Activated CD4-positive, alpha-beta memory T cell treated with anti-CD3 and anti-CD28 coated beads, Interleukin-2, amount 10 ng/mL, durations not matched to agents 7 days and 5 days (primary cell): ENCODE measurements at regions not wholly inside any gene's neighbourhood (a gene's known extent, or its start where the extent isn't known, plus 50 kb on each side); places are given as distances from the start of the nearest gene placed in this dataset.

Experiments used
- CTCF ChIA-PET: fragments of 350-600 bp; sonication (Branson Sonifier 250); formaldehyde crosslinking; loops from one replicate; lab custom pipeline; 2021; ENCODE audit warnings: antibody characterized with exemption, inconsistent platforms; lab: Charles Lee
- POLR2A ChIA-PET: fragments of 350-600 bp; sonication (Branson Sonifier 250); formaldehyde crosslinking; loops from one replicate; lab custom pipeline; 2021; ENCODE audit warnings: antibody characterized with exemption; lab: Charles Lee
- DNase-seq: peaks from one replicate; pipeline ENCODE4 v3.0.0-alpha.2; 2020
- H3K27ac Mint-ChIP-seq: one replicate; pipeline ENCODE4 v1.8.0; 2021; ENCODE audit warnings: mild to moderate bottlenecking, mixed read lengths
- H3K27me3 Mint-ChIP-seq: one replicate; pipeline ENCODE4 v1.8.0; 2021; ENCODE audit warnings: mixed read lengths
- H3K36me3 Mint-ChIP-seq: one replicate; pipeline ENCODE4 v1.8.0; 2021; ENCODE audit warnings: low read depth, mixed read lengths
- H3K4me1 Mint-ChIP-seq: one replicate; pipeline ENCODE4 v1.8.0; 2021; ENCODE audit warnings: mixed read lengths
- H3K4me3 Mint-ChIP-seq: one replicate; pipeline ENCODE4 v1.8.0; 2021; ENCODE audit warnings: mild to moderate bottlenecking, mixed read lengths
- H3K9me3 Mint-ChIP-seq: one replicate; pipeline ENCODE4 v1.8.0; 2021; ENCODE audit warnings: mixed read lengths

DNA sequence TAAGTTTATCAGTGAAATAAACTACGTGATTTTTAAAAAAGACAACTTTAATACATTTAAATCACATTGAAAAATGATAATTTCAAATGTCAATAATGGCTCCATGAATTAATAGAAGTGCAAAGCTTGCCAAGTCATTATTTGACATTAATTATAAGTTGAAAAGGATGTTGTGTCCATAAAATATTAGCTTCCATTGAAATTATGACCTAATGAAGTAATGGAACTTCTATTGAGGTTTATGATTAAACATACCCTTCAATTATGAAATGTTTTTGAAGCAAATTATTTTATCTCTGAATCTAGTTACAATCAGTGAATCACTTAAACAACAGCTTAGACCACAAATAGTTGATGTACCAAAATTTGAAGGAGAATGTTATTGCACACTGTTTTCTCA is 144.2 kb downstream of the SLITRK6 start:
- peaks cover 3% of the 10 kb centered on the region for H3K9me3 Mint-ChIP-seq
- CTCF ChIA-PET: no interaction called here
- no peak for DNase-seq
- POLR2A ChIA-PET: no interaction called here
- H3K4me1 Mint-ChIP-seq: no peaks in the 10 kb centered on the region
- H3K27ac Mint-ChIP-seq: no peak overlapping the region
- H3K27me3 Mint-ChIP-seq: no peaks in the 10 kb centered on the region
- H3K4me3 Mint-ChIP-seq: no peak overlapping the region
- no peaks in the 10 kb centered on the region for H3K36me3 Mint-ChIP-seq

DNA sequence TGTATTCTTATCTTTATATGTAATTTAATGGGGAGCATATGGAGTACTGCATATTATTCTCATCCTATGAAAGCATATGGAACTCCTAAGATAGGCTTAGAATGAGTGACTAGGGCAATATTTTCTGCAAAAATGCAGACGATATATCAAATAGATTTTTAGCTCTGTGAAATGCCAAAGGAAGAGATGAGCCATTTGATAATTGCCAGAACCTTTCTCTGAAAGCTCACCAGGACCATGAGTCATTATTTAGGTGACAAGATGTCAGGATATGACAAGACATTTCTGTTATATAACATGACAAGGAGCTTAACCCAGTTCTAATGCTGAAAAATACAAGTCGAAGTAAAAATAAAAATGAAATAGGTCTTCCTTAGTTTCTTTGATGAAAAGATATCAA is 145.0 kb downstream of the SLITRK6 start:
- Mint-ChIP-seq H3K9me3 (peaks cover 3% of the 10 kb centered on the region), H3K27me3 (no peaks in the 10 kb centered on the region), H3K4me3 (no peak overlapping the region), H3K36me3 (no peaks in the 10 kb centered on the region), H3K27ac (no peak overlapping the region), H3K4me1 (no peaks in the 10 kb centered on the region)
- ChIA-PET CTCF (no interaction called here), POLR2A (no interaction called here)
- no peak for DNase-seq

DNA sequence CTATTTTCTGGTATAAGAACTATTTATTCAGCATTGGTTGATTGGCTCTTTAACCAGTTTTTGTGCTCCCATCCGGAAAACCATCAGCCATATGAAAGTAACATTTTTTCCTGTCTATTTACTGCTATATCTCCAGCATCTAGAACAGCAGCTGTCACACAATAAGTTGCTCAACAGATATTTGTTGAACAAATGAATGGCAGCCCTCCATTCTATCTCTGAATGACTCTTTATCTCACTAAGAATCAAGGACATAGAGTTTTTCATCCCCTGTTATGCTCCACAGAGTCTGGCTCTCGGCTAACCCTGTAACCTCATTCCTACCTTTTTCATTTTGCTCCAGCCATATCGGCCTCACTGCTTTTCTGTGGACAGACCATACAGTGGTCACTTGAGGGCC is 145.5 kb downstream of the SLITRK6 start:
- Mint-ChIP-seq H3K4me1 (no peaks in the 10 kb centered on the region), H3K36me3 (no peaks in the 10 kb centered on the region), H3K9me3 (peaks cover 3% of the 10 kb centered on the region), H3K27me3 (no peaks in the 10 kb centered on the region), H3K4me3 (no peak overlapping the region), H3K27ac (no peak overlapping the region)
- POLR2A ChIA-PET: no interaction called here
- no peak for DNase-seq
- CTCF ChIA-PET: no interaction called here

DNA sequence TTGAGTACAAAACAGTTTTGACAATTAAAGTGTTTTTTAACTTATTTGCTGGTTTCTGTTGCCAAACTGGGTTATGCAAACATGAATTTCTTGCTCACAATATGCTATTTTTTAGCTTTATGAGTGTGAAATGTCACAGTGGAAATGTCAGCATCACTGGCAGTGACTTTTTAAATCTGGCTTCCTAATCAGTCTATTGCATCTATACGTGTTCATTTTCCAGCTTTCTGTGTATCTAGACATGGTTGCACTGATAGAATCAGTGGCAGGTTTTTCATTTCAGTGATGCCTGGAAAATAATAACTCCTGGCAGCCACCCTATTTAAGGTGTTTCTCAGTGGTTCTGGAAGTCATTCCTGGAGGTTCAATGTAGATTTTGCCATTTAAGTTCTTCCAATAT is 146.7 kb downstream of the SLITRK6 start:
- Mint-ChIP-seq H3K4me1 (no peaks in the 10 kb centered on the region), H3K27ac (no peak overlapping the region), H3K9me3 (peaks cover 3% of the 10 kb centered on the region), H3K36me3 (no peaks in the 10 kb centered on the region), H3K27me3 (no peaks in the 10 kb centered on the region), H3K4me3 (no peak overlapping the region)
- no peak for DNase-seq
- ChIA-PET POLR2A (no interaction called here), CTCF (no interaction called here)

DNA sequence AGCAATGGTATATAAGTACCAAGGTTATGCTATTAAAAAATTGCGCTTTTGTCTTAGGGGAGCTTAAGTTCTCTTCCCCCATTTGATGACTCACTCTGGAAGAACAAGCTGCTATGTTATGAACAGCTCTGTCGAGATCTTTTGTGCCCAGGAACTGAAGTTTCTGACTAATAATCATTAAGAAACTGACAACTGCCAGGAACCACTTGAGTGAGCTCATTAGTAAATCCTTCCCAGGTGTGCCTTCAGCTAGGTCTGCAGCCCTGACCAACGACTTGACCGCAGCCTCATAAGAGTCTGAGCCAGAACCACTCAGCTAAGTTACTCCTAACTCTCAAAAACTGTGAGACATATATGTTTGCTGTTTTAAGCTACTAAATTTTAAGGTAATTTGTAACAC is 147.8 kb downstream of the SLITRK6 start:
- H3K4me3 Mint-ChIP-seq: no peak overlapping the region
- ChIA-PET POLR2A (no interaction called here), CTCF (no interaction called here)
- peaks cover 3% of the 10 kb centered on the region for H3K9me3 Mint-ChIP-seq
- no peak overlapping the region for H3K27ac Mint-ChIP-seq
- no peaks in the 10 kb centered on the region for H3K36me3 Mint-ChIP-seq
- H3K27me3 Mint-ChIP-seq: no peaks in the 10 kb centered on the region
- H3K4me1 Mint-ChIP-seq: no peaks in the 10 kb centered on the region
- no peak for DNase-seq

DNA sequence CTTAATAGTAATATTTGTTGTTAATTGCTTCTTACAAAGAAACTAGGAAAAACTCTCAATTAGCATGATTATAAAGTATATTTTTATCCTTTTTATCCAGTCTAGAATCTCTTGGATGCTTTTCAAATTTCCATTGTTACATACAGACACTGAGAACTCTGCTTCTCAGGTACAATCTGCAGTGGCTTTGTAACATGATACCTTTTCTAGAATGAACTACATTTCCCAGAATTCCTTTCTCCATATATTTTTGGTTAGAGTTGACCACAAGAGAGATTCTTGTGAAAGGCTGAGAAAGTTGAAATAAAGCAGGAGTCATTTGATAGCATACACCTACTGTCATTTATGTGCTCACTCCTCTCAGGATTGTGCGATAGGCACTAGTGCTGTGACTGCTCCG is 148.6 kb downstream of the SLITRK6 start:
- H3K36me3 Mint-ChIP-seq: no peaks in the 10 kb centered on the region
- no peaks in the 10 kb centered on the region for H3K27me3 Mint-ChIP-seq
- no peaks in the 10 kb centered on the region for H3K4me1 Mint-ChIP-seq
- H3K27ac Mint-ChIP-seq: no peak overlapping the region
- no peak for DNase-seq
- H3K9me3 Mint-ChIP-seq: peaks cover 3% of the 10 kb centered on the region
- H3K4me3 Mint-ChIP-seq: no peak overlapping the region
- ChIA-PET POLR2A (no interaction called here), CTCF (no interaction called here)

DNA sequence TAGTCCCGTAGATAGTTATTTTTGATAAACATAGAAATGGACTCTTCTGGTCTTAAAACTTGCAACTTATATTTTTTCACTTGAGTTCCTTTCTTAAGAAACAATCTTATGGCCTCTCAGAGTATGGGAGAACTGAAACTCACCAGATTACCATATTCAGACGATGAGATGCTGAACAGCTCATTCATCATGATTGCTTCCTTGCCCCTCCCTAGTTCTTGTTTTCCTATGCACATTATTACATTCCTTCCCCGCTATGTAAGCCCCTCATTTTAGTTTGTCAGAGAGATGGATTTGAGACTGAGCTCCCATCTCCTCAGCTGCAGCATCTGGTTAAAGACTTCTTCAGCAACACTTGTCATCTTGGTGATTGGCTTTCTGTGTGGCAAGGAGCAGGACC is 158.5 kb downstream of the SLITRK6 start:
- no peak overlapping the region for H3K27ac Mint-ChIP-seq
- POLR2A ChIA-PET: no interaction called here
- no peaks in the 10 kb centered on the region for H3K27me3 Mint-ChIP-seq
- H3K4me3 Mint-ChIP-seq: no peak overlapping the region
- H3K4me1 Mint-ChIP-seq: no peaks in the 10 kb centered on the region
- no peaks in the 10 kb centered on the region for H3K36me3 Mint-ChIP-seq
- DNase-seq: no peak
- H3K9me3 Mint-ChIP-seq: peaks cover 3% of the 10 kb centered on the region
- CTCF ChIA-PET: no interaction called here

DNA sequence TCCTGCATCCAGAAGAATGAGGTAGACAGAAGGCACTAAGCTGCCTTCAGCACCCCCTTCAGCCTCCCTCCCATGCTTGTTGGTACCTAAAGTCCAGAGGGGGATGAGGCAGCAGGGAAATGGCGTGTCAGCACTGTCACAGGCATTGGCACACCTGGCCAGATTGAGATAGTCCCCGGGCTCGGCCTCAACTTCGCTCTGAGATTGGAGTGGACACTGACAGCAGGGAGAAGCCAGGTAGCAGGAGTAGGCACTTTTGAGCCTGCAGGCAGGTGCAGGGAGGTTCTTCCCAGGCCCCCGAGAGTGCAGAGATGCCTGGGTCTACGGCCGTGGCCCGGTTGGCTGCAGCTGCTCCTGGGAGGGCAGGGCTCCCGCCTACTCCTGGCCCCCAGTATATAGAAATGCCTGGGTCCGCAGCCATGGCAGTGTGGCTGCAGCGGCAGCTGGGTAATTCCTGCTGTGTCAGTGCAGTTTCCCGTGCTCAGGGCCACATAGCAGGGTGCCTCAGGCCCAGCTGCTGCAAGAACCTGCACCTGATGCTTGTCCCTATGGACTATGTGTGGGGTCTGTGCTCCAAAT is 160.3 kb downstream of the SLITRK6 start:
- Mint-ChIP-seq H3K4me1 (no peaks in the 10 kb centered on the region), H3K9me3 (peaks cover 3% of the 10 kb centered on the region), H3K36me3 (no peaks in the 10 kb centered on the region), H3K27ac (no peak overlapping the region), H3K27me3 (no peaks in the 10 kb centered on the region), H3K4me3 (no peak overlapping the region)
- ChIA-PET CTCF (no interaction called here), POLR2A (no interaction called here)
- DNase-seq: no peak

DNA sequence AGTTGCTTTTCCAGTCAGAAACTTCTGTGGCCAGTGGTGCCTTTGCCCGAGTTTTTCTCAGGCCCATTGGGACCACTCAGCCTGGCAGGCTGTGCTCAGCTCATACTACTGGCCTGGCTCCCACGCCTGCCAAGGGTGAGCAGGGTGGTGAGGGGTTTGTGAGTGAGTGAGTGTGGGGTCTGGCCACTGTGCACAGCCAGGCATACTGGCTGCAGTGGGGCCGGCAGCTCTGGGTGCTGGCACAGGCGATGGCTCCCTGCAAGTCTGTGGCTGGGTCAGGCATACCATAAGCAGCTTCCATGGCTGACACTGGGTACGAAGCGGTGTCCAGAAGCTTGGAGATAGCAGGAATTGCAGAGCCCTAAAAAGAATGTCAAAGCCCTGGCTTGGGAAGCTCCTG is 161.0 kb downstream of the SLITRK6 start:
- Mint-ChIP-seq H3K9me3 (peaks cover 3% of the 10 kb centered on the region), H3K4me1 (no peaks in the 10 kb centered on the region), H3K4me3 (no peak overlapping the region), H3K36me3 (no peaks in the 10 kb centered on the region), H3K27ac (no peak overlapping the region), H3K27me3 (no peaks in the 10 kb centered on the region)
- no peak for DNase-seq
- POLR2A ChIA-PET: no interaction called here
- CTCF ChIA-PET: no interaction called here

DNA sequence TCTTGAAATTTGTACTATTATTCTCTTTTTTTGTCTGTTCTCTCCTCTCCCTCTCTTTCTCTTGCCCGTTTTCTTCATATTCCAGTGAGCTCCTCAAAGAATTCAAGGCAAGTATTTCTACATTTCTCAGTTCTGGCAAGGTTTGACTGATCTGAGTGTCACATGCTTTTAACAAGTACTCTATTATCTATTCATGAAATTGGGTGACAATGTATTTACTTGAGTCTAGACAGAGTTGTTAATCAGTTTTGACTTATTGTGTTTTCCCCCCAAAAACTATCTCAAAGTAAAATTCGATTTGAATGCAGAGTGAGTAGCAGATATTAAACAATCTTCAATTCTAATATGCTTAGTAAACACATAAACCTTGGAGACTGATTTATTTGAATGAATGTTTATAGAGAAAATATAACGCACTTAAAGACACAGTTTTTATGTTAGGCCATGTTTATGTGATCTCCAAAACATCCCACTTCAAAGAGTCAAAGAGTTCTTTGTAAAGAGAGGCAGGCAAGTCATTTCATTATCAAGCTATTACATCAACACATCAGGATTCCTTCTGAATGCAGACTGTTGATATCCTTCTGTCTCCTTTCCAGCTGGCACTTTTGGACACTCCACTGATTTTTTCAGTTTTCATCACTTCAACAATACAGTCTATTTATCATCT is 166.6 kb downstream of the SLITRK6 start:
- Mint-ChIP-seq H3K27ac (no peak overlapping the region), H3K36me3 (no peaks in the 10 kb centered on the region), H3K27me3 (no peaks in the 10 kb centered on the region), H3K4me3 (no peak overlapping the region), H3K9me3 (no peaks in the 10 kb centered on the region), H3K4me1 (no peaks in the 10 kb centered on the region)
- no peak for DNase-seq
- POLR2A ChIA-PET: no interaction called here
- CTCF ChIA-PET: no interaction called here

DNA sequence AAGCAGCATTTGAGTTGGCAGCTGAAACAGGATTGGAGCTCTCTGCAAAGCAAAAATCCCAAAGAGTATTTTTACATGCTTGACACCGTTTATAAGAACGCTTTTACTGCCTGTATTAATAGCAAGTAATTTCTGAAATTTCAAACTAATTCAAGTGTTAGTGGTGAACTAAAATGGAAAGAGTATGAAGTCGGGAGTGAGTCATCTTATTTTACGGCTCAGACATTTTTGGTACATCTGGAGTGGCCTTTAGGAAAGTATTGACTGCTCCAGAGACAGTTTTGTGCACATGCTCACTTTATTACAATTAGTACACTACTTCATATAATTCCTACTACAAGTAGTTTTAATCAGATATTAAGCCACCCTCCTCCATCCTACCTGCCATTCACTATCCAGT is 167.4 kb downstream of the SLITRK6 start:
- H3K27me3 Mint-ChIP-seq: no peaks in the 10 kb centered on the region
- CTCF ChIA-PET: interaction anchor here (0.5 kb wide), 1 partner anchor 464 kb away, joined by 3 read pairs; no protein-coding TSS in a partner anchor
- no peak overlapping the region for H3K27ac Mint-ChIP-seq

DNA sequence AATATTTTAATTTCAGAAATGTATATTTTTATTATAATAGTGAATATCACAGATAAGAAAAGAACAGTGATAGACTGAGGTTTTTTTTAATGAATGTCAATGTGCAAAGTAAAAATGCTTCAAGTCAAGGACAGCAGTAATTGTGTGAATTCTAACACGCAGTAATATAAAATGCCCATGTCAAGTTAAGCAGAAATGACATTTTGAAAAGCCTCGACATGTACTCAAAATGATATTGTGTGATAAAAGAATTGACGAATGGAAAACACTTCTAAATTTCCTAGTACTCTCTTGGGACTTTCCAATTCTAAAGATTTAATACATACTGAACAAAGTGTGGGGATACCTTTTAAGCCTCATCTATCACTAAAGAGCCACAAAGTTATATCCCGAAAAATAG is 172.6 kb downstream of the SLITRK6 start:
- H3K36me3 Mint-ChIP-seq: no peaks in the 10 kb centered on the region
- ChIA-PET CTCF (no interaction called here), POLR2A (no interaction called here)
- H3K27me3 Mint-ChIP-seq: no peaks in the 10 kb centered on the region
- no peak overlapping the region for H3K27ac Mint-ChIP-seq
- H3K4me3 Mint-ChIP-seq: no peak overlapping the region
- no peak for DNase-seq
- no peaks in the 10 kb centered on the region for H3K4me1 Mint-ChIP-seq
- no peaks in the 10 kb centered on the region for H3K9me3 Mint-ChIP-seq

More for the DNA sequence above, 167.4 kb downstream of the SLITRK6 start:
- no peaks in the 10 kb centered on the region for H3K36me3 Mint-ChIP-seq
- H3K4me1 Mint-ChIP-seq: no peaks in the 10 kb centered on the region
- no peaks in the 10 kb centered on the region for H3K9me3 Mint-ChIP-seq
- no peak for DNase-seq
- H3K4me3 Mint-ChIP-seq: no peak overlapping the region
- POLR2A ChIA-PET: no interaction called here

DNA sequence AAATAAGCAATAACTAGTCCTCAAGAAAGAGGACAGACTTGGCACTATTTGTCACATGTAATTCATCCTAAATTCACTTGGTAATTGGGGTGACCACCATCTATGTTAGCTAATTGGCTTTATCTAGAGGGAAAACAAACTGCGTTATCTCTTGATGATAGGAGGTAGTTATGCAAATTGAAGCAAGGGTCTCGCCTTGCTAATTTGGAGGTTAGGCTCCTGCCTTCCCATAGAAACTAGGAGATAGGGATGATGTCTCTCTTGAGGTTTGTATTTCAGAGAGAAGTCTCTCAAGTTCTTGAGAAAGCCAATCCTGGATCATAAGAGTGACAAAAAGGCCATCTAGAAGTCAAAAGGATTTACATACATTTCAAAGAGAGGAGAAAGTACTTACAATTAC is 179.9 kb downstream of the SLITRK6 start:
- Mint-ChIP-seq H3K27ac (no peak overlapping the region), H3K27me3 (no peaks in the 10 kb centered on the region), H3K9me3 (peaks cover 5% of the 10 kb centered on the region), H3K4me3 (no peak overlapping the region), H3K4me1 (no peaks in the 10 kb centered on the region), H3K36me3 (no peaks in the 10 kb centered on the region)
- ChIA-PET POLR2A (no interaction called here), CTCF (no interaction called here)
- DNase-seq: no peak

DNA sequence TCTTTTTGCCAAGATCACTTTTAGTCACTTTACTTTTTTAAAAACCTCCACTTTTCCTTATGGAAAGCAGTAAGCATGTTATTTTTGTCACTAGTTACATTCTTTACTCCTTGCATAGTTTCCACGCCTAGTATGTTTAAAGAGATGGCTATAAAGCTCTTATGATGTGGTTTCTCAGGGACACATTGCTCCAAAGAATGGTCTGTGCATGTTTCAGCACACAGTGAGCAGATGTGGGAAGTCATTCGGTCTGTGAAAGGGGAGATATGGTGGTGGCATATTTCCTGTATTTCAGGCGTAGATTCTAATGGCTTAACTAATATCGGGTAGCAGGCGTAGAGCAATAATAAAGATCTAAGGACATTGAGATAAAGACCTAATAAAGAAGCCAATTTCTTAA is 180.7 kb downstream of the SLITRK6 start:
- H3K27me3 Mint-ChIP-seq: no peaks in the 10 kb centered on the region
- ChIA-PET POLR2A (no interaction called here), CTCF (no interaction called here)
- no peaks in the 10 kb centered on the region for H3K4me1 Mint-ChIP-seq
- H3K9me3 Mint-ChIP-seq: peaks cover 5% of the 10 kb centered on the region
- no peak overlapping the region for H3K27ac Mint-ChIP-seq
- H3K36me3 Mint-ChIP-seq: no peaks in the 10 kb centered on the region
- no peak overlapping the region for H3K4me3 Mint-ChIP-seq
- DNase-seq: no peak
